Esophagus (tissue), 2 donors: ENCODE measurements at regions not wholly inside any gene's neighbourhood (a gene's known extent, or its start where the extent isn't known, plus 50 kb on each side); places are given as distances from the start of the nearest gene placed in this dataset.

ENCODE experiments used
- H3K27ac ChIP-seq, 2 donors: one replicate each; pipeline ENCODE4 v1.5.1; 2013; ENCODE audit warnings: low read depth in 2 of 2, mild to moderate bottlenecking in 2 of 2, inconsistent platforms in 1 of 2, low read length in 1 of 2, moderate library complexity in 1 of 2
- H3K27me3 ChIP-seq, 2 donors: one replicate each; pipeline ENCODE4 v1.6.1; 2013; ENCODE audit warnings: low read length in 2 of 2, control low read depth in 1 of 2, mild to moderate bottlenecking in 1 of 2; ENCODE audit not compliant: insufficient read depth in 2 of 2, control insufficient read depth in 1 of 2
- H3K36me3 ChIP-seq, 2 donors: one replicate each; pipeline ENCODE4 v1.6.1; 2013; ENCODE audit warnings: low read length in 1 of 2; ENCODE audit not compliant: control insufficient read depth in 2 of 2, insufficient read depth in 2 of 2
- H3K4me1 ChIP-seq, 2 donors: one replicate each; pipeline ENCODE4 v1.6.1; 2013; ENCODE audit warnings: low read length in 1 of 2; ENCODE audit not compliant: control insufficient read depth in 2 of 2, insufficient read depth in 2 of 2
- H3K4me3 ChIP-seq, 2 donors: one replicate each; pipeline ENCODE4 v1.5.1; 2013; ENCODE audit warnings: low read length in 2 of 2, mild to moderate bottlenecking in 2 of 2, low read depth in 1 of 2, moderate library complexity in 1 of 2
- H3K9me3 ChIP-seq, 2 donors: one replicate each; pipeline ENCODE4 v1.6.1; 2013; ENCODE audit warnings: mild to moderate bottlenecking in 2 of 2, low read depth in 1 of 2, low read length in 1 of 2, moderate library complexity in 1 of 2; ENCODE audit not compliant: control insufficient read depth in 2 of 2, insufficient read depth in 1 of 2
- WGBS, 2 donors: extraction: QIAGEN DNeasy Blood & Tissue Kit; methylation state at CpG; one replicate each; pipeline ENCODE4 v1.1.7; 2013; 5-methylcytosine and 5-hydroxymethylcytosine counted together
- donor health status: healthy with polysubstance abuse.
- donor health status: Bipolar disorder and iron deficiency.

DNA sequence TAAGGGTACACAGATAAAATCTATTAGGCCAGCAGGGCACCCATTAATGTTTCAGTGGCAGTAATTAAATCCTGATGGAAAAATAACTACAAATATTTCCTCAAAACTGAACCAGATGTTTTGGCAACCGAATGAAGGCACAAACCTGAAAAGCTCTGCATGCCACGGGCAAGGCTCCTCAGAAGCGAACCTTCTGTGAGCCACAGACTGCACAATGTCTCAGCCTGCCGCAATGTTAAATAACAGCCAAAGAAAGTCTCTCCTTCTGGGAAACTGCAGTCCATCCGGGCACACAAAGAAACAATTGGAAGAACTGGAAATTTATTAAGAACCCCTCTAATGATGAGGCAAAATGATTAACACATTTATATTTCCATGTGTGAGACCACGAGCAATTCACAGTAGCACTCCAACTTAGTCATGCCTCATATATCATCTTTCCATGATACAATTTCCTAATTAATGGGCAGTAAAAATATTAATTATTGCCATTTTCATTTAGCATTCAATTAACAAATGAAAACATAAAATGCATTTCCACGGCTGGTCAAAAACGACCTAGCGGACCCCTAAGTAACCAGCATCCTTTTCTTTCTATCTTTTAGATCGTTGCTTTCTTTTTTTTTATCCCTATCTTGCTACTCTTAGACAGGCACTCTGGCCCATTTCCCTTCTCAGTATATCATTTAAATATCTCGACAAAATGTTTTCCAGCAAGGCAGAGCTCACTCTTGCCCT, 237.5 kb downstream of the EPHA4 start:
- no peaks in the 10 kb centered on the region for H3K4me1 ChIP-seq
- WGBS, 2 donors = 75 to 77% methylated on average over 11 of the region's 11 CpGs

DNA sequence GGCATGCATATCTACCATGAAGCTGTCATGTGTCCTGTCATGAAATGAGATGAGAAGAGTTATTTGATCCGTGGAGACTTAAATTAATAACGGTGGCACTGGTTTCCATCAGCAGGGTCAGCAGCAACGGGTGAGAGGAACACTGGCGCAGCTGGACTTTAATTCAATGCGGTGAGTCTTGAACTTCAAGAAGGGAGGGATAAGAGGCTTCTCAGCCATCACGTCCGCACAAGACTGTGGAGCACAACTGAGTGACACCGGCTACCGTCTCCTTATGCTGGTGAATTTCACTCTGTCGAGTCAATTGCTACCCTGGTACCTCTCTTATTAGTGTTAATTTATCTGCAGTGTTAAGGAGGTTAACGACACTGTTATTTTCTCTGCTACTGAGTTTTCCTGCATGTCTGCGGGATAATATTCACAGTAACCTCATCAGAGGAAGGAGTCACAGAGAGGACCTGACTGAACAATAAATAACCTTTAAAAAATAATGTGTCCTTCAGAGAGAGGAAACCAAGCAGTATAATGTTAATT, 236.8 kb downstream of the EPHA4 start:
- no peaks in the 10 kb centered on the region for H3K9me3 ChIP-seq
- no peaks in the 10 kb centered on the region for H3K27me3 ChIP-seq
- peaks cover 0 to 3% of the 10 kb centered on the region in 2 donors for H3K36me3 ChIP-seq
- H3K27ac ChIP-seq = no peak overlapping the region
- H3K4me3 ChIP-seq = no peak overlapping the region
- 78 to 80% methylated on average over 12 of the region's 12 CpGs for WGBS, 2 donors
- no peaks in the 10 kb centered on the region for H3K4me1 ChIP-seq

More for the DNA sequence above, 237.5 kb downstream of the EPHA4 start:
- Histone ChIP-seq H3K9me3 (no peaks in the 10 kb centered on the region), H3K27me3 (no peaks in the 10 kb centered on the region), H3K36me3 (peaks cover 0 to 3% of the 10 kb centered on the region in 2 donors), H3K27ac (no peak overlapping the region), H3K4me3 (no peak overlapping the region)

DNA sequence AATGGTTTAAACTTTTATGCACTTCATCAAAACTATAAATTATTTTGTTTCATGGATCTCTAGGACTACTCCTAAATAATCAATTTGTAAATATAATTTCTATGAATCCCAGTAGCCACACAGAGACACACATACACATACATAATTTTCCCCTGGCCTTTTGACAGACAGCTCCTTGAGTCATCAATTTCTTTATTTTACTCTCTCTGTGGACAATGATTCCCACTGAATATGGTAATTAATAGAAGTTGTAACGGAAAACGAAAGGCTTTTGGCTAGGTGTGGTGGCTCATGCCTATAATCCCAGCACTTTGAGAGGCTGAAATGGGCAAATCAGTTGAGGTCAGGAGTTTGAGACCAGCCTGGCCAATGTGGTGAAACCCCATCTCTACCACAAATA, 235.1 kb downstream of the EPHA4 start:
- peaks cover 0 to 3% of the 10 kb centered on the region in 2 donors for H3K36me3 ChIP-seq
- no peaks in the 10 kb centered on the region for H3K4me1 ChIP-seq
- no peaks in the 10 kb centered on the region for H3K9me3 ChIP-seq
- no peak overlapping the region for H3K4me3 ChIP-seq
- WGBS, 2 donors = 88 to 92% methylated on average over 2 of the region's 2 CpGs
- no peak overlapping the region for H3K27ac ChIP-seq
- H3K27me3 ChIP-seq = no peaks in the 10 kb centered on the region

DNA sequence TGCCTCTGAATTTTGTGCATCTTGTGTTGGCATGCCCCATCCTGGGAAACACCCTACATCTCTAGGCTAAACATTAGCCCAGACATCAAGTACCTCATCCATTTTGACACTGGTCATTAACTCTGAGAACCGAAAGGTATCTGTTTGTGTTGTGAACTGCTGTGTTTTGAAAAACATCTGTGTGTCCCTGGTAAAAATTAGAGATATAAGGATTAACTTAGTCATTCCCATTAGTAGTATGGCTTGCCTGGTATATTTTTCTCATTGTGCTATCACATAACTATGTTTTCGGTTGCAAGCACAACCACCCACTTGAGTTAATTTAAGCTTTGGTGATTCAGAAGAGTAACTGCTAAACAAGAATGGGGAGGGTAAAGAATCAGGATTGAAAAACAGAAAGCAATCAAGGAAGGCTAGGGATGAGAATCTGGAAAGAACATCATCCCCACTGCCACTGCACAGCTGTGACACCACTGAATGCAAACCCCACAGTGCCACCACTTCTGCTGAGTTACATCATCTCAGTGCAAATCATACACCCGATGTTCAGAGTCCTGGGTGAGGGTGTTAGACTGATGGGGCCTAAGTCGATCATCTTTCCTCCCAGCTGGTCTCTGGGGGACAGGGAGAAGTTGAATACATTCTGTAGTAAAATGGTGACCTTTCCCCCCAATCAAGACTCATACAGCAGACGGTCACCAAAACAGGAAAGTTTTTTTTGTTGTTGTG, 234.0 kb downstream of the EPHA4 start:
- Histone ChIP-seq H3K4me1 (no peaks in the 10 kb centered on the region), H3K9me3 (no peaks in the 10 kb centered on the region), H3K27me3 (no peaks in the 10 kb centered on the region), H3K27ac (no peak overlapping the region), H3K36me3 (peaks cover 0 to 3% of the 10 kb centered on the region in 2 donors), H3K4me3 (no peak overlapping the region)
- WGBS, 2 donors = 82 to 87% methylated on average over 5 of the region's 5 CpGs

DNA sequence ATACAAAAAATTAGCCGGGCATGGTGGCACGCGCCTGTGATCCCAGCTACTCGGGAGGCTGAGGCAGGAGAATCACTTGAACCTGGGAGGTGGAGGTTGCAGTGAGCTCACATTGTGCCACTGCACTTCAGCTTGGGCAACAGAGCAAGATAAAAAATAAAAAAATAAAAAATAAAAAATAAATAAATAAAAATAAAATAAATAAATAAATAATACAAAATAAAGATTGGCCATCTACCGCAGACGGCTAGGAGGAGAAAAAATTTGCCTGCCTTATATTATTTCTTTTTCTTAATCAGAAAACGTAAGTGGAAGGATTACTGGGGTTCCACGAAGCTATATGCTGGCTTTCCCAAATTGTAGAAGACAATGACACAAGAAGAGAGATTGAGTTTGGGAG, 229.7 kb downstream of the EPHA4 start:
- no peaks in the 10 kb centered on the region for H3K36me3 ChIP-seq
- no peak overlapping the region for H3K27ac ChIP-seq
- WGBS, 2 donors = 77 to 80% methylated on average over 8 of the region's 8 CpGs
- no peaks in the 10 kb centered on the region for H3K27me3 ChIP-seq
- H3K9me3 ChIP-seq = no peaks in the 10 kb centered on the region
- H3K4me3 ChIP-seq = no peak overlapping the region
- no peaks in the 10 kb centered on the region for H3K4me1 ChIP-seq

DNA sequence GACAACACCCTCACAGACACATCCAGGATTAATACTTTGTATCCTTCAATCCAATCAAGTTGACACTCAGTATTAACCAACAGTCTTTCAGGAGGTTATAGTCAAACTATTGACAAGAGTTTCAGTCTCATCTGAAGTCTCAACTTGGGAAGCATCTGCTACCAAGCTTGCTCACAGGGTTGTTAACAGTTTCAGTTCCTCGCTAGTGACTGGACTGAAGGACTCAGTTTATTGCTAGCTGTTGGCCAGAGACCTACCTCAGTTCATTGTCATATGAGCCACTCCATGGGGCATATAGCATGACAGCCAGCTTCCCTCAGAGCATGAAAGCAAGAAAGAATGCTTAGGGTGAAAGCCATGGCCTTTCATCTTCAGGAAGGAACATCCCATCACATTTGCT, 228.6 kb downstream of the EPHA4 start:
- Histone ChIP-seq H3K36me3 (no peaks in the 10 kb centered on the region), H3K9me3 (no peaks in the 10 kb centered on the region), H3K27ac (no peak overlapping the region), H3K27me3 (no peaks in the 10 kb centered on the region), H3K4me1 (peaks cover 0 to 2% of the 10 kb centered on the region in 2 donors), H3K4me3 (no peak overlapping the region)
- 93 to 97% methylated on average over 1 of the region's 1 CpG for WGBS, 2 donors

DNA sequence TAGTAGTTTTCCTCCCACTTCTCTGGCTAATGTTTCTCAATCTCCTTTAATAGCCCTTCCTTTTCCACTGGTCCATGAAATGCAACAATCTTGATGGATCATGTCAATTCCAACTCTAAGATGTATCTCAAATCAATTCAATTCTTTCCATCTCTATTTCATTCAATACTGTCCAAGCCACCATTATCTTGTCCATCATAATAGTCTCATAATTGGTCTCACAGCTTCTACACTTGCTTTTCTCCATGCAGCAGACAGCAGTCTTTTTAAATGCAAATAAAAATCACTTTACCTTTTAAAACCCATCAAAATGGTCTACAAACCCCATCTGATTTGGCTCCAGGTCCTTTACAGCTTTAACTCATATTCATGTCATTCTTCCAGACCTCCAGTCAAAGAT, 226.6 kb downstream of the EPHA4 start:
- no peak overlapping the region for H3K27ac ChIP-seq
- H3K9me3 ChIP-seq = no peaks in the 10 kb centered on the region

DNA sequence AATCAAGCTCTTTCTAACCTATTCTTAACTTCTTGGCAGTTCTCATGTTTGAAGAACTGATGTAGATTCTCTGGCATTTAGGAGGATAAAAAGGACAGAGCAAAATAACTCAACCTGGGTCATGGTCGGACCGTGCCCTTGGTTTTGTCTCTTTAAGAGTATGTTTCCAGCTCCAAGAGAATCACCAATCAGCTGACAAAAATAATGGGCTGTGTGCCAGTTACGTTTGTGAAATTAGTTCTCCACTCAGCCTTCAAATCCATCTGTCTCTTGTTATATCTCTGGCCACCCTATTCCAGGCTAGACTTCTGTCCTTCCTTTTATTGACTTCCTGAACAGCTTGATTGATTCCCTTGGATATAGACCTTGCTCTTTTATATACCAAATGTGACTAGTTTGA, 225.7 kb downstream of the EPHA4 start:
- no peaks in the 10 kb centered on the region for H3K9me3 ChIP-seq
- 39 to 47% methylated on average over 3 of the region's 3 CpGs for WGBS, 2 donors
- H3K4me3 ChIP-seq = no peak overlapping the region
- H3K36me3 ChIP-seq = no peaks in the 10 kb centered on the region
- no peaks in the 10 kb centered on the region for H3K27me3 ChIP-seq
- H3K4me1 ChIP-seq = peaks cover 0 to 2% of the 10 kb centered on the region in 2 donors
- no peak overlapping the region for H3K27ac ChIP-seq

More for the DNA sequence above, 226.6 kb downstream of the EPHA4 start:
- H3K4me1 ChIP-seq = peaks cover 0 to 2% of the 10 kb centered on the region in 2 donors
- H3K36me3 ChIP-seq = no peaks in the 10 kb centered on the region
- H3K27me3 ChIP-seq = no peaks in the 10 kb centered on the region
- H3K4me3 ChIP-seq = no peak overlapping the region

DNA sequence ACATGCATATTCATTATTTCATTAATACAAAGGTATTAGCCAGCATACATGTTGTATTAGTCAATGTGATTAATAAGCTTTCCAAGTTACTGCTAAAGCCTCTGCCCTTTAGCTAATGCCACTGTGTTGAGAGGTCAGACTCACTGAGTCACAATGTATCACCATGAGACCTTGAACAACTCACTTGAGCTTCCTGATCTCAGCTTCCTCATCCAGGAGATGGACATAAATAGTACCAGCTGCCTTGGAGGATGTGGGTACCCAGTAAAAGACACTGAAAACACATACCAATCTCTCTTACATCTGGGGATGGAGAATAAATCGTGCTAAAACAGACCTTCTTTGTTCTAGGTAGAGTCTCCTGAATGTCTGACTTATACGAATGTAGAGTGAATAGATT, 224.6 kb downstream of the EPHA4 start:
- H3K27ac ChIP-seq = no peak overlapping the region

More for the DNA sequence above, 224.6 kb downstream of the EPHA4 start:
- H3K9me3 ChIP-seq = no peaks in the 10 kb centered on the region
- no peaks in the 10 kb centered on the region for H3K27me3 ChIP-seq
- H3K4me1 ChIP-seq = peaks cover 0 to 2% of the 10 kb centered on the region in 2 donors
- H3K36me3 ChIP-seq = no peaks in the 10 kb centered on the region
- no peak overlapping the region for H3K4me3 ChIP-seq
- 76 to 86% methylated on average over 2 of the region's 2 CpGs for WGBS, 2 donors
